ENCODE measurements at regions not wholly inside any gene's neighbourhood (a gene's known extent, or its start where the extent isn't known, plus 50 kb on each side); places are given as distances from the start of the nearest gene placed in this dataset.

DNA sequence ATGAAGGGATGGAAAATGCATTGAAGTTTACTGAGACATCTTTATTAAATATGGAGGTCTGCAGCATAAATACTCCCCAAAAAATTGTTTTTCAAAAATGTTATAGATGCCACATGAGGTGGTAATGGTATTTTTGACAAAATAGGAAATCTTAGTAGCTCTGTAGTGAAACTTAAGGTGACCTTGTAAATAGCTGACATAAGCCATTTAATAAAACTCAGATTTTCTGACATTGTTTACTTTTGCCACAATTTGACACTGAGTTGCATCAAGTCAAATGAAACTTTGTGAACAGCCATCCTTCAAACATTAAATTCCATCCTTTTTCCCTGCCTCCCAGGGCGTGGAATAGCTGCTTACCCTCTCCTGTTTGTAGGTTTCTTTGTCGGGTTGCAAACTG lies 953.1 kb downstream of the PCDH17 start:
- Mint-ChIP-seq H3K4me1 (no peaks in the 10 kb centered on the region), H3K27me3 (ENCODE audit: low read depth in 3 of 3) (peaks cover 0 to 4% (median 0%) of the 10 kb centered on the region in 3 donors), H3K36me3 (no peaks in the 10 kb centered on the region), H3K27ac (no peak overlapping the region), H3K9me3 (peaks cover 5 to 46% (median 26%) of the 10 kb centered on the region in 6 donors), H3K4me3 (no peak overlapping the region)
- no peak for DNase-seq

DNA sequence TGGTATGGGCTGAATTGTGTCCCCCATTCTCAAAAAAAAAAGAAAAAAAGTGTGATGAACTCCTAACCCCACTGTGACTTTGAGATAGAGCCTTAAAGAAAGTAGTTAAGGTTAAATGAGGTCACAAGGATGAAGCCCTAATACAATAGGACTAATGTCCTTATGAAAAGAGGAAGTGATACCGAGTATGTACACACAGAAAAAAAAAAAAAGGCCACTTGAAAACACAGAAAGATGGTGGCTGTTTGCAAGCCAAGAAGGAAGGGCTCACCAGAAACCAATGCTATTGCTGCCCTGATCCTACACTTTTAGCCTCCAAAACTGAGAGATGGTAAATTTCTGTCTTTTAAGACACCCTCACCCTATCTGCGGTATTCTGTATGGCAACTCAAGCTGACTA lies 955.6 kb downstream of the PCDH17 start:
- H3K27me3 Mint-ChIP-seq (ENCODE audit: low read depth in 3 of 3) = peaks cover 0 to 4% (median 0%) of the 10 kb centered on the region in 3 donors
- H3K27ac Mint-ChIP-seq = no peak overlapping the region
- no peaks in the 10 kb centered on the region for H3K4me1 Mint-ChIP-seq
- no peak for DNase-seq
- H3K9me3 Mint-ChIP-seq = peaks cover 8 to 54% (median 31%) of the 10 kb centered on the region in 6 donors
- H3K4me3 Mint-ChIP-seq = no peak overlapping the region
- H3K36me3 Mint-ChIP-seq = no peaks in the 10 kb centered on the region

DNA sequence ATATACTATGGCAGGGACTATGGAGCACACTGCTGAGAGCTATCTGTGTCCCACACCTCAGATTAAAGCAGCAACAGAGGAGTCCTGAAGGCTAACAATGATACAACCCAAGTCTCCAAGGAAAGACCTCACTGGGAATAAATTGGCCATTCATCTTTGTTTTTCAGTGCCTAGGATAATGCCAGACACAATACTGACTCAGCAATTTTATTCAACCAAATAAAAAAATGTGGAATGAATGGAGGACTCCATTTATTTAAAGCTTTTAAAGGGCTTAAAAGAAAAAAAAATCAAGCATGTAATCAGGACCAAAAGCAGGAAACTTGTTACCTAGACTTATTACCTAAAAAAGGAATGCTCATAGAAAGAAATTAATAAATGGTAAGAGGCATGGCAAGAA lies 960.5 kb downstream of the PCDH17 start:
- no peak overlapping the region for H3K27ac Mint-ChIP-seq
- H3K9me3 Mint-ChIP-seq = peaks cover 9 to 61% (median 28%) of the 10 kb centered on the region in 6 donors
- H3K4me1 Mint-ChIP-seq = no peaks in the 10 kb centered on the region
- H3K27me3 Mint-ChIP-seq (ENCODE audit: low read depth in 3 of 3) = peaks cover 0 to 2% (median 1%) of the 10 kb centered on the region in 3 donors
- no peak overlapping the region for H3K4me3 Mint-ChIP-seq
- no peak for DNase-seq
- H3K36me3 Mint-ChIP-seq = peaks cover 0 to 4% (median 0%) of the 10 kb centered on the region in 3 donors

DNA sequence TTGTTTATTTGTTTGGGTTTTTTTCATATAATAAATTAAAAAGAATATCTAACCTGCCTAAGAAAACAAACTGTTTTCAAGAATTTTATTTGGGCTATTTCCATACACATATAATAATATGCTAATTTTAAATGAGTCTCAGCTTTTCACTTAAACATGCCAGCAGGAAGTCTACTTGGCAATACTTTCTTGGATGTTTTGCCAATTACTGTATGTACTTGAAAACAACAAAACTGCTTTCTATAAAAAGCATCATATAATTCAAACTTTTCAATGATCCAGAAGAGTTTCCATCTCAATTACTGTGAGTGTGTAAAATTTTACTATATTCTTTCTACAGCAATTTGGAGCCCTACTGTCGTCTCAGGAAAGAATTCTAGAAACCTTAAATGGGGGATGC lies 961.2 kb downstream of the PCDH17 start:
- Mint-ChIP-seq H3K4me3 (no peak overlapping the region), H3K36me3 (peaks cover 0 to 4% (median 0%) of the 10 kb centered on the region in 3 donors), H3K4me1 (no peaks in the 10 kb centered on the region), H3K27me3 (ENCODE audit: low read depth in 3 of 3) (peaks cover 0 to 2% (median 1%) of the 10 kb centered on the region in 3 donors), H3K9me3 (peaks cover 9 to 60% (median 27%) of the 10 kb centered on the region in 6 donors), H3K27ac (no peak overlapping the region)
- no peak for DNase-seq

DNA sequence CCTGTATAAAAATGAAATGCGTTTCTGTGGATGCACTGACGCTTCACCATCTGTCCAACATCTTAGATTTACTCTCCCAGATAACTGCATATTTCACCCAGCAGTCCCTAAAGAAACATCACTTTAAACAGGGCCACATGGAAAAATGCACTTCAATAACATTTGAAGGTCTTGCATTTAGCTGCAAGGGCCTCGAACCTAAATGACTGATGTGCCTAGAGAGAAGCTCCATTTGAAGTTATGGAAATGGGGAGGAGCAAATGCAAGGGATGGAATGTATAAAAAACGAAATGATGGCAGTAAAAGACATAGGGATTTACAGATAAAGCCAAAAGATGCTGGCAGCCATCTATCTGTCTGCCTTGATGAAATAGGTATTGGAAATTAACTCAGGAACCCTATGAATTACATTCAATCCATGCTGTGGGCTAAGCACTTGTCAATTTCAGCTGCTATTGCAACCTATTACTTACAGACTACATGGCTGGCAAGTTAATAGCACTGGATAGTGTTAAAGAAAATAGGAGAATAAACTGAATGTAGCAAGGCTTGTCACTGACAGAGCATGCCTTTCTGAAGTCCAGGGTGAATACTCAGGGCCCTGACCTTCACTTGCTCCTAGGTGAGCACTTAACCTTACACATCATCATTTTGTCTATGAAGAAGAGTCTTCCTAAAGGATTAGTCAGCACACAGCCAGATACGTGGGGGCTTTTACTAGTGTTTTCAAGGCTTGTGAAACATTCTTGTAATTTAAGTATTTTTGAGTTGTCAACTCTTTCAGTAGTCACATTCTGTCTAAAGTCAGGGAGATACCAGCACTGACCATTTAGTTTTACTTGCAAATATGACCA lies 963.4 kb downstream of the PCDH17 start:
- peaks cover 12 to 50% (median 22%) of the 10 kb centered on the region in 6 donors for H3K9me3 Mint-ChIP-seq
- peaks cover 0 to 4% (median 0%) of the 10 kb centered on the region in 3 donors for H3K36me3 Mint-ChIP-seq
- H3K27me3 Mint-ChIP-seq (ENCODE audit: low read depth in 3 of 3) = peaks cover 0 to 2% (median 1%) of the 10 kb centered on the region in 3 donors
- H3K4me1 Mint-ChIP-seq = no peaks in the 10 kb centered on the region
- H3K27ac Mint-ChIP-seq = no peak overlapping the region
- no peak overlapping the region for H3K4me3 Mint-ChIP-seq
- DNase-seq = no peak

DNA sequence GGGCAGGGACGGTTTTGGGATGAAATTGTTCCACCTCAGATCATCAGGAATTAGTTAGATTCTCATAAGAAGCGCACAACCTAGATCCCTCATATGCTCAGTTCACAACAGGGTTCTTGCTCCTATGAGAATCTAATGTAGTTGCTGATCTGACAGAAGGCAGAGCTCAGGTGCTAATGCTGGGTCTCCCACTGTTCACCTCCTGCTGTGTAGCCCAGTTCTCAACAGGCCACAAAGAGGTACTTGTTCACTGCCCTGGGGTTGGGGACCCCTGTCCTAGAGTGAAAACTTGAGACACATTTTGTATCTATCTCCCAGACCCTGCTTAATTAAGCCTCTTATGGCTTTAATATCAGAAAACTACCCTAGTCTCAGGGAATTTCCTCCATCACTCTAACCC lies 966.0 kb downstream of the PCDH17 start:
- H3K4me3 Mint-ChIP-seq = no peak overlapping the region
- no peak overlapping the region for H3K27ac Mint-ChIP-seq
- H3K9me3 Mint-ChIP-seq = peaks cover 9 to 50% (median 24%) of the 10 kb centered on the region in 6 donors
- no peaks in the 10 kb centered on the region for H3K4me1 Mint-ChIP-seq
- peaks cover 0 to 2% (median 1%) of the 10 kb centered on the region in 3 donors for H3K27me3 Mint-ChIP-seq (ENCODE audit: low read depth in 3 of 3)
- peaks cover 0 to 4% (median 0%) of the 10 kb centered on the region in 3 donors for H3K36me3 Mint-ChIP-seq
- DNase-seq = no peak

DNA sequence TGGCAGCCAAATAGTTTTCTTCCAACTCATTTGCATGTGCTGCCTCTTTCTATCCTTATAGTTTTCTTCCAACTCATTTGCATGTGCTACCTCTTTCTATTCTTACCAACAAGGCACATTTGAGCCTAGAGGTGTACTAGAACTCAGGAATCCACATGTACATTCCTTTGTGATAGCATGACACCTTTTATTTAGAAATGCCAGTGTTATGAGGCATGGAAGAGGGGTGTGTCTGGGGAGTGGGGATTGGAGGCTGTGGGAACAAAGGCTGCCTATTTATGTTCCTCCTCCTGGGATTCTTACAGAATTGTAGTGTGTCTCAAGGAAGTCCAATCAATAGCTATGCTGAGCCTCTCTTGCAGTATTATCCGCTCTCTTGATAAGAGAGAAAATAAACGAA lies 966.7 kb downstream of the PCDH17 start:
- no peak for DNase-seq
- Mint-ChIP-seq H3K27me3 (ENCODE audit: low read depth in 3 of 3) (peaks cover 0 to 2% (median 1%) of the 10 kb centered on the region in 3 donors), H3K36me3 (peaks cover 0 to 4% (median 0%) of the 10 kb centered on the region in 3 donors), H3K9me3 (peaks cover 9 to 43% (median 24%) of the 10 kb centered on the region in 6 donors), H3K4me3 (no peak overlapping the region), H3K4me1 (no peaks in the 10 kb centered on the region), H3K27ac (no peak overlapping the region)

DNA sequence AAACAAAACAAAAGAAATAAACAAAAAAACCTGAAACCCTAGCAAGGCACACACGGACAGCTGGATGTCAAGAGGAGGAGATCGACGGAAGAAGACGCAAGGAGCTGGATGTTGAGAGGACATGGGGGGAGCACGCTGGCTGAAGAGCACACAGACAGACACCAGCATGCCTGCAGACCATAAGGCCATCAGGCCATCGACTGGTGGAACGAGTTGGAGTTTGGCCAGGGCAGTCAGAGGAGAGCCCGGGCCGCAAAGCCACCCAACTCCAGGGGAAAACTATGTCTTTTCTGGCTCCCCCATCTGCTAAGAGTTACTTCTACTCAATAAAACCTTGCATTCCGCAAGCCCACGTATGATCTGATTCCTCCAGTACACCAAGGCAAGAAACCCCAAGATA lies 979.6 kb downstream of the PCDH17 start:
- no peaks in the 10 kb centered on the region for H3K4me1 Mint-ChIP-seq
- no peak overlapping the region for H3K27ac Mint-ChIP-seq
- H3K9me3 Mint-ChIP-seq = peaks cover 10 to 55% (median 42%) of the 10 kb centered on the region in 6 donors
- H3K27me3 Mint-ChIP-seq (ENCODE audit: low read depth in 3 of 3) = peaks cover 0 to 2% (median 0%) of the 10 kb centered on the region in 3 donors
- no peak for DNase-seq
- H3K36me3 Mint-ChIP-seq = peaks cover 0 to 3% (median 0%) of the 10 kb centered on the region in 3 donors
- no peak overlapping the region for H3K4me3 Mint-ChIP-seq

DNA sequence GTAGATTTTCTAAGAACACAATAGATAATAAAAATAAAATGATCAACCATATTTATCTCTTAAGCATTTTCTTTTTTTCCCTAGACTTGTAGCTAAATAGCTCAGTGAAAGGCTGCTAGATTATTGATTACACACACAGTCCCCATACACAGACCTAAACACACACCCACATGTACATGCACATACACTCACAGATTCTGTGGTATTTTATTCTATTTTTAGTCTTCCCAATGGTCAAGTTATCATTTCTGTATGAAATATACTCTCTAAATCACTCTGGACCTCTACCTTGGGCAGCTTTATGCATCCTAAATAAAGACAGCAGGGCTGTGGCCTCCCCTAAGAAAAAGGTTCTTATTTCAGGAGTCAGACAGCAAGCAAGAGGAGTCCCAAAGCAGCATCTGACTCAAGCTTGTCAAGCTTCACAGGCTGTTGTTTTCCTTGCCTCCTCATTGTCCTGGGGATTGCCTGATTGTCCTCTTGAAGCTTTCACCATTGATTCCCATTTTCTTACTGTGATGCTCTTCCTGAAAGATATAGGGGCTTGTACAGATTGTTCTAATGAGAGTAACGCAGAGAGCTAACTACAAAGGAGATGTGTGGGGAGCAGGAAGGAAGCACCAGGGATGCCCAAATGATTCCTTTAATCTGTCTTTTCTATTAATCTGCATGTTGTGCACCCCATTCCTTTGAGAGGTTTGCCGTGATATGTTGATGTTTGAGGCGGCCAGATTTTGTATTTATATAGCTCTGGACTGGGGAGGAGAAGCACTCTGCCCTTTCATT lies 986.5 kb downstream of the PCDH17 start:
- H3K4me3 Mint-ChIP-seq = no peak overlapping the region
- peaks cover 0 to 5% (median 0%) of the 10 kb centered on the region in 3 donors for H3K36me3 Mint-ChIP-seq
- peaks cover 0 to 2% (median 0%) of the 10 kb centered on the region in 3 donors for H3K27me3 Mint-ChIP-seq (ENCODE audit: low read depth in 3 of 3)

DNA sequence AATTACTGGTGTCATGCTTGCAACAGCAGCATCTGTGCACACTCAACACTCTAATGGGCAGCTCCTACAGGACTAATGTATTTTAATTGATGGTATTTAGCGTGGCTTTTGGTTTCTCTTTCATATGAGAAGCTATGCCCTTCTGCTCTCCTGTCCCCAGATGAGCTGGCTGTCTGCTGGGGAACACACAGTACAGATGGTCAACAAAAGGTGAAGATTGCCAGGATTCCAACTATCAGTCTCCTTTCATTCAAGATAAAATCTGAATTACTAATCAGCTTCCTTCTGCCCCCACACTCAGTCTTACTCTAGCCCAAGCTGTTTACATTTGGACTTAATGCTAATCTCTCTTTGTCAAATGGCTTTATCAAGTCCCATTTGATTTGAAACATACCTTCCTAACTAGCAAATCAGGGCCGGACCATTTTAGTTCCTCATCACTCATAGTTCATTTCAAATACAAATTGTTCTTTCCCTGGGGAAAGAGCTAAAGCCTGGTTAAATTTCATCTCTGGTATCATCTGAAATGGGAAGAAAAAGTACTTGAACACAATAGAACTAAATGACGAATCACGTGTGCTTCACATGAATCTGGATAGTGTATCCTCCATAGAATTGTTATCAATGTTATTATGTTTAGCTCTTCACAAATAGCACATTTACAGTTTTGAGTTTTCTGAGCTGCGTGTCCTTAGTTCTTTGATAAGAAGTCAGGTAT lies 988.0 kb downstream of the PCDH17 start:
- Mint-ChIP-seq H3K36me3 (peaks cover 0 to 5% (median 0%) of the 10 kb centered on the region in 3 donors), H3K27ac (no peak overlapping the region), H3K9me3 (peaks cover 5 to 43% (median 21%) of the 10 kb centered on the region in 6 donors), H3K27me3 (ENCODE audit: low read depth in 3 of 3) (peaks cover 0 to 2% (median 2%) of the 10 kb centered on the region in 3 donors), H3K4me3 (no peak overlapping the region), H3K4me1 (no peaks in the 10 kb centered on the region)
- no peak for DNase-seq

More for the DNA sequence above, 986.5 kb downstream of the PCDH17 start:
- no peak overlapping the region for H3K27ac Mint-ChIP-seq
- no peak for DNase-seq
- peaks cover 2 to 53% (median 23%) of the 10 kb centered on the region in 6 donors for H3K9me3 Mint-ChIP-seq
- H3K4me1 Mint-ChIP-seq = no peaks in the 10 kb centered on the region

DNA sequence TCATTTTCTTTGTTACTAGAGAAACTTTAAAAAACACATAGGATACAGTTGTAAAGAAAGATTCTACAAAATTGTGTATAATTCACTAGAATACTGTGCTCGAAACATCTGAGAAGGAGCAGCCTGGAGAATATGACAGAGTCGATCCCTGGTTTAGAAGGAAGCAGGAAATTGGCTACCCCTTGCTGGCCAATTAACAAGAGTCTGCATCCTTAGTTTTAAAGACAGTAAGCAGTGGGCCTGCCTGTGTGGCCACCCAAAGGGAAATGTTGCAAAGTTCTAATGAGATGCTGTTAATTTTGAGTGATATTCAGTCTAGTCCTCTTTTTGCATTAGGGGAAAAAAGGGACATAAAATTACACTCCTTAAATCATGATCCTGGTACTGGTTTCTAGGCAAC lies 988.6 kb downstream of the PCDH17 start:
- H3K36me3 Mint-ChIP-seq = peaks cover 0 to 5% (median 0%) of the 10 kb centered on the region in 3 donors

DNA sequence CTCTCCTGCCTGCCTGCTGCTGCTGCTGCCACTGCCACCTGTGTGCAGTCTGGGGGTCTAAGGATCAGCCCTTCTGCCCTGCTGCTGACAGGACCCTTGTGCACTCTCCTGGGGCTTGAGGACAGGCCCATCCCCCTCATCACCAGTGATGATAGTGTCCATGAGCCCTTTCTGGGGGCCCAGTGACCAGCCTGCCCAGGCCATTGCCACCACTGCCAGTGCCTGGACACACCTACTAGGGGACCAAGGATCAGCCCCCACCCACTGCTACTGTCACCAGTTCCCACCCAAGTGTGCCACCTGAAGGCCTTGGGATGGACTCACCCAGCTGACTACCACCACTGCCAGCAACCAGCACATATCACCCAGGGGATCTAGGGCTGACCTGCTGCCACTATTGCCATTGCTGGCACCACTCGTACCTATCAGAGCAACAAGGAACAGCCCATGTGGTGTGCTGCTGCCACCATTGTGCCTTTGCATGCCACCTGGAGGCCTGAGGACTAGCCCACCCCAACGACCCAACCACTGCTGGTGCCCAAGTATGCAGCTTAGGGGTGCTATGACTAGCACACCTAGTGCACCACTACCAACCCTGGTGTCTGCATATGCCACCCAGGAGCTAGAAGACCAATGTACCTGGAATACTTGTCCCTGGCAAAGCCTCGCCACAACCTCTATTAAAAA lies 994.3 kb downstream of the PCDH17 start:
- Mint-ChIP-seq H3K27me3 (ENCODE audit: low read depth in 3 of 3) (peaks cover 0 to 3% (median 2%) of the 10 kb centered on the region in 3 donors), H3K4me1 (no peaks in the 10 kb centered on the region), H3K27ac (no peak overlapping the region), H3K36me3 (peaks cover 0 to 4% (median 0%) of the 10 kb centered on the region in 3 donors), H3K4me3 (no peak overlapping the region), H3K9me3 (peaks cover 9 to 54% (median 26%) of the 10 kb centered on the region in 6 donors)
- no peak for DNase-seq

More for the DNA sequence above, 988.6 kb downstream of the PCDH17 start:
- Mint-ChIP-seq H3K4me1 (no peaks in the 10 kb centered on the region), H3K9me3 (peaks cover 5 to 37% (median 22%) of the 10 kb centered on the region in 6 donors), H3K4me3 (no peak overlapping the region), H3K27ac (no peak overlapping the region), H3K27me3 (ENCODE audit: low read depth in 3 of 3) (peaks cover 0 to 2% (median 2%) of the 10 kb centered on the region in 3 donors)
- DNase-seq = no peak

DNA sequence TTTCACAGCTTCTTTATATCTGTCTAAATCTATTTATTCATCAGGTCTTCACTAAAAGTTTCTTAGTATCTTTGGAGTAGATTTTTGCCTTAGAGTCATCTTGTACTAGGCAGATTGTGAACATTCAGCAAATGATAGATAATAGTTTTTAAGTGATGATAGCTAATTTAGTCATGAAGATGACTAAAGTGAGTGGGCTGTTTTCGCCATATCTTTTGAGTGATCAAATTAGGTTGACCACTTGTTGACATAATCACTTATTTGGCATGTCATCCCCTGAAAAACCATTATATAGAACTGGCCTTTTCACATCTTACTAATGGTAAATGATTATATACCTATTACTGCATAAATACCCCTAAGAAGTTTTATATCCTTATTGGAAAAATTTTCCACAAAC lies 999.2 kb downstream of the PCDH17 start:
- Mint-ChIP-seq H3K27me3 (ENCODE audit: low read depth in 3 of 3) (peaks cover 0 to 2% (median 1%) of the 10 kb centered on the region in 3 donors), H3K36me3 (peaks cover 0 to 8% (median 0%) of the 10 kb centered on the region in 3 donors), H3K9me3 (peaks cover 5 to 45% (median 23%) of the 10 kb centered on the region in 6 donors), H3K27ac (no peak overlapping the region), H3K4me1 (no peaks in the 10 kb centered on the region), H3K4me3 (no peak overlapping the region)
- no peak for DNase-seq

Measured in immature natural killer cell (primary cell).